ENCODE measurements at regions not wholly inside any gene's neighbourhood (a gene's known extent, or its start where the extent isn't known, plus 50 kb on each side); places are given as distances from the start of the nearest gene placed in this dataset.

DNA sequence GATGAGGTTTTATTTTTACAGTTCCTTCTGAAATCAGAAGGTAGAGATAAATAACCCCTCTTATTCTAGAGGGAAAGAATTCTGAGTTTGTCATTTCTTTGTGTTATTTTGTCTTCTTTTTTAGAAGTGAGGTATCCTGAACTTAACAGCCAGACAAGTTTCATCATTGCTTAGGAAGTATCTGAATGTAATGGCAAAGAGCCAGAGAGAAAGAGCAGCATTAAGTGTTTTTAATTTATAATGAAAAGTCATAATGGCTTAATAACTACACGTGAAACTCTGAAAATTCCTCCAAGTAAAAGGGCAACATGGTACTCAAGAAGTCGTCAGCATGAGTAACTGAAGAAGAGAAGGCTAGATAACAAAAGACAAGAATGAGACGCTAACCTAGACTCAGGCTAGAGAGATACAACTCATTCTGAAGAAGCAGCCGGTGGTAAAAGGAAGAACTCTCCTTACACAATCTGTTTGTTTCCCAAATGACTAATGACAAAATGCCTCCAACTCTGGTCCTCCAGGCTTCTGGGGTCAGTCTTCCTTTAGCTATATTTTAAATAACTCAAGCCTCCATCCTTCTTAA, 116.2 kb upstream of the NECTIN3 start:
- TF ChIP-seq POLR2AphosphoS5 (IDR thresholded peaks at IDR 0.05; ENCODE audit: low read length): no peak
- TF ChIP-seq POLR2A (IDR thresholded peaks at IDR 0.05; ENCODE audit: low read depth, low read length): no peak
- no peak for TF ChIP-seq PKNOX1 (IDR thresholded peaks at IDR 0.05)
- TF ChIP-seq USF1 (IDR thresholded peaks at IDR 0.05; ENCODE audit: borderline replicate concordance, extremely low read length, insufficient read depth, low read depth, low read length): no peak
- TF ChIP-seq ESRRA (IDR thresholded peaks at IDR 0.05; ENCODE audit: low read length): no peak
- no peak for TF ChIP-seq CTCF (IDR thresholded peaks at IDR 0.05 in 2 of 3, conservative IDR thresholded peaks at IDR 0.05 in 1 of 3; ENCODE audit: control insufficient read depth in 2 of 3, extremely low read depth in 1 of 3, insufficient read depth in 1 of 3, low read depth in 3 of 3, low read length in 3 of 3)
- no peak for TF ChIP-seq RAD51 (IDR thresholded peaks at IDR 0.05)
- TF ChIP-seq BCLAF1 (IDR thresholded peaks at IDR 0.05): no peak
- TF ChIP-seq PAX5 (IDR thresholded peaks at IDR 0.05; ENCODE audit: borderline replicate concordance, low read depth, low read length): no peak

Data from GM12878 (cell line).